Mesendoderm (in vitro differentiated cells): ENCODE measurements at regions not wholly inside any gene's neighbourhood (a gene's known extent, or its start where the extent isn't known, plus 50 kb on each side); places are given as distances from the start of the nearest gene placed in this dataset.

Source experiments
- DNase-seq: peaks from one replicate; pipeline ENCODE4 v3.0.0; 2013
- H2AK5ac ChIP-seq: 2 replicates; pipeline ENCODE4 v1.6.1; 2013; ENCODE audit warnings: low read length, inconsistent platforms
- H2BK120ac ChIP-seq: 2 replicates; pipeline ENCODE4 v1.6.1; 2013; ENCODE audit warnings: low read depth, mild to moderate bottlenecking, low read length, moderate library complexity, mixed read lengths
- H2BK15ac ChIP-seq: replicated peaks from 2 replicates; pipeline ENCODE4 v1.6.1; 2013; ENCODE audit warnings: low read depth, mild to moderate bottlenecking, moderate library complexity
- H2BK5ac ChIP-seq: 2 replicates; pipeline ENCODE4 v1.6.1; 2013; ENCODE audit warnings: low read length, inconsistent platforms
- H3K18ac ChIP-seq: 2 replicates; pipeline ENCODE4 v1.6.1; 2013; ENCODE audit warnings: mild to moderate bottlenecking, low read length, mixed read lengths
- H3K23ac ChIP-seq: one replicate; pipeline ENCODE4 v1.6.1; 2013; ENCODE audit warnings: low read length
- H3K27ac ChIP-seq: 2 replicates; pipeline ENCODE4 v1.5.1; 2013; ENCODE audit warnings: low read depth, mild to moderate bottlenecking, inconsistent platforms, low read length, moderate library complexity
- H3K27me3 ChIP-seq: 2 replicates; pipeline ENCODE4 v1.6.1; 2013; ENCODE audit warnings: low read length, control low read depth, mild to moderate bottlenecking, inconsistent platforms; ENCODE audit not compliant: insufficient read depth, poor library complexity
- H3K36me3 ChIP-seq: 2 replicates; pipeline ENCODE4 v1.6.1; 2013; ENCODE audit warnings: low read length, inconsistent platforms; ENCODE audit not compliant: control insufficient read depth, insufficient read depth
- H3K4ac ChIP-seq: one replicate; pipeline ENCODE4 v1.6.1; 2013; ENCODE audit warnings: low read depth, mild to moderate bottlenecking, low read length, moderate library complexity
- H3K4me1 ChIP-seq: 2 replicates; pipeline ENCODE4 v1.6.1; 2013; ENCODE audit warnings: low read depth, low read length, inconsistent platforms; ENCODE audit not compliant: control insufficient read depth
- H3K4me2 ChIP-seq: 2 replicates; pipeline ENCODE4 v1.6.1; 2013; ENCODE audit warnings: low read length
- H3K4me3 ChIP-seq: 2 replicates; pipeline ENCODE4 v1.5.1; 2013; ENCODE audit warnings: mild to moderate bottlenecking, low read length
- H3K56ac ChIP-seq: one replicate; pipeline ENCODE4 v1.6.1; 2013; ENCODE audit warnings: low read length
- H3K79me1 ChIP-seq: 2 replicates; pipeline ENCODE4 v1.6.1; 2013; ENCODE audit warnings: low read length, inconsistent platforms
- H3K79me2 ChIP-seq: 2 replicates; pipeline ENCODE4 v1.6.1; 2013; ENCODE audit warnings: mild to moderate bottlenecking, low read length; ENCODE audit not compliant: control insufficient read depth, insufficient read depth
- H3K9ac ChIP-seq: 2 replicates; pipeline ENCODE4 v1.6.1; 2013; ENCODE audit warnings: low read length, inconsistent platforms
- H4K5ac ChIP-seq: one replicate; pipeline ENCODE4 v1.6.1; 2013; ENCODE audit warnings: low read length
- H4K8ac ChIP-seq: one replicate; pipeline ENCODE4 v1.6.1; 2013; ENCODE audit warnings: low read depth, mild to moderate bottlenecking, control low read depth, low read length, moderate library complexity
- WGBS: extraction: QIAGEN DNeasy Blood & Tissue Kit; methylation state at CpG from one replicate; pipeline ENCODE4 v1.1.7; 2013; ENCODE audit warnings: low lambda C conversion rate, missing lambda C conversion rate; ENCODE audit not compliant: insufficient coverage; ENCODE audit errors: extremely low coverage; 5-methylcytosine and 5-hydroxymethylcytosine counted together

DNA sequence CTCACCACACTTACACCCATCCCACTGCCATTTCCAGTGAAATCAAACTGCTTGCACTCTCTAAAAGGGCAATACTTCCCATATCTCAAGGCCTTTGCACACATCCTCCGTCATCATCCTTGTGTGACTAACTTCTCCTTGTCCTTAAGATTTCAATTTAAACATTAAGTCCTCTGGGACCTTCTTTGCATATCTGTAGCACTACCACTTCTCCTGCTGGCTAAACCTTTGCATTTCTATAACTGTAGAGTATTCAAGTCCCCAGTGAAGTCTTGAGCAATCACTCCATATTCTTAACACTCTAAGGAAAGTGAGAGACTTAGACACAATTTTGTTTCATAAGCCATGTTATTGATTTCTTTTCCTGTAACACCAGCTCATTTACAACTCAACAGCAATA, 136.8 kb upstream of the EPHA4 start:
- DNase-seq = no peak
- Histone ChIP-seq H3K36me3 (no peaks in the 10 kb centered on the region), H4K8ac (no peak overlapping the region), H2BK120ac (no peak overlapping the region), H3K27ac (no peak overlapping the region), H2AK5ac (no peak overlapping the region), H3K27me3 (no peaks in the 10 kb centered on the region), H3K56ac (no peak overlapping the region), H3K79me2 (no peaks in the 10 kb centered on the region), H3K4me2 (no peak overlapping the region), H3K4ac (no peak overlapping the region), H3K9ac (no peak overlapping the region), H2BK15ac (no peak overlapping the region), H4K5ac (no peak overlapping the region), H3K23ac (no peak overlapping the region), H3K79me1 (no peaks in the 10 kb centered on the region), H3K18ac (no peak overlapping the region), H3K4me1 (peaks cover 3% of the 10 kb centered on the region), H2BK5ac (no peak overlapping the region), H3K4me3 (no peak overlapping the region)
- no CpG with 5 or more reads among the region's 1 CpG for WGBS

DNA sequence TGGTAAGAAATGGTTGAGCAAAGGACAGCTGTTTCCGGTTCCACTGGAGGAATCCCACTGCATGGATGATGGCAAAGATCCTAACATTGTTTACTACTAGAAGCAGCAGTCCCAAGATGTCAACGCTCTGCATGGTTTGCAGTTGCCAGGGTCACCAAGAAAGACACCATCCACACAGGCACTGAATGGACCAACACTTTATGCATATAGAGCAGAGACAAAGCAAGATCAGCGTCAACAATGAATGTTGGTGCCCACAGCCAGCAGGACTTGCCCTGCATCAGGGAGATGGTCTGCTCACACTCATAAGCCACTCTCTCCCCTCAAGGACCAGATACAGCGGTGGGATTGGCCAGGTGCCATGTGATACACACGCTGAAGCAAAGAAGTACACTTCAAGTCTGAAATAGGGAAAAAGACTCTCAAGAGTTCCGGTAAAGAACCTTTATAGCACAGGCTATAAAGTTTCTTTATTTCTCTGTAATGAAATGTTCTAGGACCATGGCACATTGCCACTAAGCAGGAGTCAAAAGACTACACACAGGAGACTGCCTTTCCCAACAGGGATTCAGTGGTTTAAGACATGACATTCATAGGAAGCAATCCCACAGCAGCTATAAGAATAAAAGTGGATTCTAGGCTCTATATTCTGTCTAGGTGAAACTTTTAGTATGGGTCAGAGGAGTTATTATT, 133.2 kb upstream of the EPHA4 start:
- Histone ChIP-seq H3K36me3 (no peaks in the 10 kb centered on the region), H3K23ac (no peak overlapping the region), H2BK120ac (no peak overlapping the region), H3K4me1 (no peaks in the 10 kb centered on the region), H2BK5ac (no peak overlapping the region), H2BK15ac (no peak overlapping the region), H3K9ac (no peak overlapping the region), H3K27me3 (no peaks in the 10 kb centered on the region), H3K56ac (no peak overlapping the region), H3K79me1 (no peaks in the 10 kb centered on the region), H3K4me3 (no peak overlapping the region), H4K5ac (no peak overlapping the region), H3K4ac (no peak overlapping the region), H3K18ac (no peak overlapping the region), H3K79me2 (no peaks in the 10 kb centered on the region), H3K4me2 (no peak overlapping the region), H3K27ac (no peak overlapping the region), H4K8ac (no peak overlapping the region), H2AK5ac (no peak overlapping the region)
- WGBS = no CpG with 5 or more reads among the region's 6 CpGs
- DNase-seq = no peak

DNA sequence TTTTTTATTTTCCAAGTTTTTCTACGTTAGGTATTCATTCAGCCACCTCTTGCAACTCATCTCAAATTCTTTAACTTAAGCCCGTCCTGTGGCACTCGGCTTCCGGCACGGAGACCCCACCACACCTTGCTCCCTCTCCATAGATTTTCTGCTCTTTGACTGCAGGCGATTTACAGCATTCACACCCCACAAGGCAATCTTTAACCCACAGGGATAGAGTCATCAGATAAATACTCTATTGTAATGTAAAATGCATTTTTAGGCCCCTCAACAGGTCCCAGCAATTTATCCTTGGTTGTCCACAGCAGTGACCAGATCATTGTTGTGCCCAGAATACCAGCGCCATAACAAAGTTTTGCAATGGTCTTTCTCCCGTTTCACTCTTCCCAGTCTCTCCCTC, 132.3 kb upstream of the EPHA4 start:
- Histone ChIP-seq H2BK120ac (no peak overlapping the region), H4K8ac (no peak overlapping the region), H3K4ac (no peak overlapping the region), H3K79me2 (no peaks in the 10 kb centered on the region), H3K18ac (no peak overlapping the region), H3K4me2 (no peak overlapping the region), H3K79me1 (no peaks in the 10 kb centered on the region), H3K4me1 (no peaks in the 10 kb centered on the region), H2AK5ac (no peak overlapping the region), H3K27me3 (no peaks in the 10 kb centered on the region), H4K5ac (no peak overlapping the region), H2BK5ac (no peak overlapping the region), H3K36me3 (no peaks in the 10 kb centered on the region), H3K23ac (no peak overlapping the region), H3K9ac (no peak overlapping the region), H3K27ac (no peak overlapping the region), H2BK15ac (no peak overlapping the region), H3K56ac (no peak overlapping the region), H3K4me3 (no peak overlapping the region)
- no peak for DNase-seq
- no CpG with 5 or more reads among the region's 8 CpGs for WGBS

DNA sequence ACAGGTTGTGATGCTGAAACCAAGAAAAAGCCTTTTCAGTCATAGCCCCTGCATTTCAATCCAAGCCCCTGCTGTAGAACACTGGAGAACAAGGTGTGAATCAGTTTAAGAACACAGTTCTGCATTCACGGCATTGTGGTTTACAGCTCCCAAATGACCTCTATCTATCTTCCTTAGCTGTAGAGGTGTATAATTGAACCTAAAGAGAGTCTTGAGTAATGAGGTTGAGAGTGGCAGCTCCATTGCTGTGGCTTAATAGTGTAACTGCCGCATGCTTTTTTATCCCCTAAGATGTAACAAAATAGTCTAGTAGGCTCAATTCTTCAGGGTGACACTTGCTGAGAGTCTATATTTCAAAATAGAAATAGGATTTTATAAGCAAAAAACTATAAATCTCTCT, 121.3 kb upstream of the EPHA4 start:
- Histone ChIP-seq H3K4me1 (no peaks in the 10 kb centered on the region), H3K18ac (no peak overlapping the region), H3K79me2 (no peaks in the 10 kb centered on the region), H2BK15ac (no peak overlapping the region), H3K36me3 (no peaks in the 10 kb centered on the region), H3K4me3 (no peak overlapping the region), H3K56ac (no peak overlapping the region), H3K23ac (no peak overlapping the region), H2BK120ac (no peak overlapping the region), H2AK5ac (no peak overlapping the region), H3K4me2 (no peak overlapping the region), H3K27ac (no peak overlapping the region), H2BK5ac (no peak overlapping the region), H4K5ac (no peak overlapping the region), H3K4ac (no peak overlapping the region), H3K79me1 (no peaks in the 10 kb centered on the region), H3K9ac (no peak overlapping the region), H4K8ac (no peak overlapping the region), H3K27me3 (no peaks in the 10 kb centered on the region)
- DNase-seq = no peak
- no CpG with 5 or more reads among the region's 2 CpGs for WGBS

DNA sequence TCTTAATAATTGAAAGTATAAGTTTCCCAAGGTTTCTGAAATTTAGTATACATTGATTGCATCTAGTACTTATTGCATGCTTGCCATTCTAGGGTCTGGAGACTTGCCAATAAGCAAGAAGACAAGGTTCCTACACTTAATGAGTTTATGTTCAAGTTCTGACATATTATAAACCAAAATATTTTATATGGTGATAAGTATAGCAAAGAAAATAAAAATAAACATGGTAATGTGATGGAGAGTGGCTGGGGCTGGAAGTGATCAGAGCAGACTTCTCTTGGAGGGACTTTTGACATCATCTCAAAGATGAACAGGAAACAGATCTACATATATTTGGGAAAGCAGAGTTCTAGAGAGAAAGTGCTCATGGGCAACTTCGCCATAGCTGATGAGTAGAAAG, 119.5 kb upstream of the EPHA4 start:
- no peak overlapping the region for H3K4me2 ChIP-seq
- H3K36me3 ChIP-seq = no peaks in the 10 kb centered on the region
- no peak overlapping the region for H3K9ac ChIP-seq
- H3K4me3 ChIP-seq = no peak overlapping the region
- no peaks in the 10 kb centered on the region for H3K4me1 ChIP-seq
- DNase-seq = no peak
- WGBS = no CpG with 5 or more reads among the region's 1 CpG
- H3K18ac ChIP-seq = no peak overlapping the region
- H2BK120ac ChIP-seq = no peak overlapping the region
- H3K23ac ChIP-seq = no peak overlapping the region
- H2AK5ac ChIP-seq = no peak overlapping the region
- no peak overlapping the region for H4K5ac ChIP-seq
- H3K27ac ChIP-seq = no peak overlapping the region
- H3K79me2 ChIP-seq = no peaks in the 10 kb centered on the region
- H2BK15ac ChIP-seq = no peak overlapping the region
- no peak overlapping the region for H4K8ac ChIP-seq
- no peak overlapping the region for H3K56ac ChIP-seq
- no peak overlapping the region for H2BK5ac ChIP-seq
- no peaks in the 10 kb centered on the region for H3K27me3 ChIP-seq
- no peaks in the 10 kb centered on the region for H3K79me1 ChIP-seq
- H3K4ac ChIP-seq = no peak overlapping the region

DNA sequence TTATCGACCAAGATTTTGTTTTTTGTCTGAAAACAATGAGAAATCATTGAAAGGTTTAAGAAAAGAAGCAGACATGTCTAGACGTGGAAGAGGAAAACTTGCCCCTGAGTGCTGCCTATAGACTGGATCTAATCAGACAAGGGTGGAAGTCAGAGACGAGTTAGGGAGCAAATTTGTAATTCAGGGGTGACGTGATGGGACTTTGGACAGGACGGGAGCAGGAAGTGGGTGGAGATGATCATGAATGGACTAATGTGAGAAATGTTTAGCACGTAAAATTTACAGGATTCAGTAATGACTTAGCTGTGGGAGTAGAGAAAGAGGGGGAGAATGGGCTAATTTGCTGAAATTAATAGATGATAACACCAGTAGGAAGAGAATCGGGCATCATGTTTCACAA, 117.0 kb upstream of the EPHA4 start:
- H3K4me2 ChIP-seq = no peak overlapping the region
- H2BK120ac ChIP-seq = no peak overlapping the region
- 100% methylated on average over 1 of the region's 7 CpGs for WGBS
- DNase-seq = no peak
- no peak overlapping the region for H3K56ac ChIP-seq
- no peak overlapping the region for H3K4me3 ChIP-seq
- H3K36me3 ChIP-seq = no peaks in the 10 kb centered on the region
- no peak overlapping the region for H3K18ac ChIP-seq
- no peaks in the 10 kb centered on the region for H3K79me2 ChIP-seq
- no peak overlapping the region for H2BK15ac ChIP-seq
- H3K79me1 ChIP-seq = no peaks in the 10 kb centered on the region
- H4K5ac ChIP-seq = no peak overlapping the region
- H2BK5ac ChIP-seq = no peak overlapping the region
- H3K23ac ChIP-seq = no peak overlapping the region
- no peak overlapping the region for H4K8ac ChIP-seq
- no peak overlapping the region for H2AK5ac ChIP-seq
- H3K4me1 ChIP-seq = no peaks in the 10 kb centered on the region
- H3K9ac ChIP-seq = no peak overlapping the region
- no peaks in the 10 kb centered on the region for H3K27me3 ChIP-seq
- H3K4ac ChIP-seq = no peak overlapping the region
- no peak overlapping the region for H3K27ac ChIP-seq
